ENCODE measurements at regions not wholly inside any gene's neighbourhood (a gene's known extent, or its start where the extent isn't known, plus 50 kb on each side); places are given as distances from the start of the nearest gene placed in this dataset.
A peak's percentile ranks its signal among the peaks of the same experiment; 100 is the strongest.

DNA sequence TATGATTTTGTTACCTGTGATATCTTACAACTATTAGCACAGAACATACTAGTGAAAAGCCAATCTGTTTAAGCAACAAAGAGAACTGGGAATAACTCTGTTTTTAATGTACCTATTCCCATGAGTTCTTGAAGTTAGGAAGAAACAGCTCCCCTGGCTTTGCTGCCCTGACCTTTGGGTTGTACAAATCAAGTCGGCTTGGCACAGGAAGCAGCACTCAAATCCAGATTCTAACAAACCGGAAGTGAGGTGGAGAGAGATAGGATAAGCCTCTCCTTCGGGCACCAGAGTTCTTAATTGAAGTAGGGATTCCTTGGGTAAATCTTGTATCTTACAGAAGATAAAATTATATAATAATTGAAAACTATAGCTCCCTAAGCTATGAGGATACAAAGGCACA is 144.8 kb upstream of the CPEB2 start:
- DNase-seq (ENCODE audit: low read depth) = no peak
- no peak overlapping the region for H3K4me3 ChIP-seq (ENCODE audit: control insufficient read depth, low read depth, low read length)
- TF ChIP-seq, protein P1, sequence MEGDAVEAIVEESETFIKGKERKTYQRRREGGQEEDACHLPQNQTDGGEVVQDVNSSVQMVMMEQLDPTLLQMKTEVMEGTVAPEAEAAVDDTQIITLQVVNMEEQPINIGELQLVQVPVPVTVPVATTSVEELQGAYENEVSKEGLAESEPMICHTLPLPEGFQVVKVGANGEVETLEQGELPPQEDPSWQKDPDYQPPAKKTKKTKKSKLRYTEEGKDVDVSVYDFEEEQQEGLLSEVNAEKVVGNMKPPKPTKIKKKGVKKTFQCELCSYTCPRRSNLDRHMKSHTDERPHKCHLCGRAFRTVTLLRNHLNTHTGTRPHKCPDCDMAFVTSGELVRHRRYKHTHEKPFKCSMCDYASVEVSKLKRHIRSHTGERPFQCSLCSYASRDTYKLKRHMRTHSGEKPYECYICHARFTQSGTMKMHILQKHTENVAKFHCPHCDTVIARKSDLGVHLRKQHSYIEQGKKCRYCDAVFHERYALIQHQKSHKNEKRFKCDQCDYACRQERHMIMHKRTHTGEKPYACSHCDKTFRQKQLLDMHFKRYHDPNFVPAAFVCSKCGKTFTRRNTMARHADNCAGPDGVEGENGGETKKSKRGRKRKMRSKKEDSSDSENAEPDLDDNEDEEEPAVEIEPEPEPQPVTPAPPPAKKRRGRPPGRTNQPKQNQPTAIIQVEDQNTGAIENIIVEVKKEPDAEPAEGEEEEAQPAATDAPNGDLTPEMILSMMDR (conservative IDR thresholded peaks at IDR 0.05; ENCODE audit: control insufficient read depth, insufficient read depth, low read depth, low read length) = no peak

DNA sequence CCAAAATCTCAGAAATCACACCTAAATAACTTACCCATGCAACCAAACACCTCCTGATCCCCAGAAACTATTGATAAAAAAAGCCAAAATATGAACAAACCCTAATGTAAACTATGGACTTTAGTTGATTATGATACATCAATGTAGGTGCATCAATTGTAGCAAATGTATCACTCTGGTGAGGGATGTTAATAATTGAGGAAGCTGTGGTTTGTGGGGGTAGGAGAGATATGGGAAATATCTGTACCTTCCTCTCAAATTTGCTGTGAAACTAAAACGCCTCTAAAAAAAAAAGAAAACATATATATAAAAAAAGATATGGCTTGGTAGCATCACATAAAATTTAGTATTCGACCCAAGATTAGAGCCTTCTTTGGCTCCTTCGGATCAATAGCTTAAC is 144.3 kb upstream of the CPEB2 start:
- DNase-seq (ENCODE audit: low read depth) = no peak
- TF ChIP-seq, protein P1 (conservative IDR thresholded peaks at IDR 0.05; ENCODE audit: control insufficient read depth, insufficient read depth, low read depth, low read length) = no peak
- H3K4me3 ChIP-seq (ENCODE audit: control insufficient read depth, low read depth, low read length) = no peak overlapping the region

DNA sequence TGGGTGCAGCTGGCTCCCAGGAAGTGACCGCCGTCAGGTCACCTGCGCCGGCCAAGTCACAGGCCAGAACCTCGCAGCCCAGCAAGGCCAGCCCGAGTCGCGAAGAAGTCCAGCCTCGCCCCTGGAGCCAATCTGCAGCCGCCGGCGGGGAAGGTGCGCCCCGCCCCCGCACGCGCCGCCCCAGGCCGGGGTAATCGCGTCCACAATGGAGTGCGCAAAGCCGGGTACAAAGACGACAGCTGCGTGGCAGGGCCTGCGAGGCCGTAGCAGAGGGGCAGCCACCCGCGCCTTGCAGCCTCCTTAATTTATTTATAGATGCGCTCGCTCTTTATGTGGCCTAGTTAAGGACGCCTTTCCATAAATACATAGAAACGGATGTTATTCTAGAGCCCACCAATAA is 139.4 kb upstream of the CPEB2 start:
- peak overlapping the region; percentile 3 for H3K4me3 ChIP-seq (ENCODE audit: control insufficient read depth, low read depth, low read length)
- TF ChIP-seq, protein P1 (conservative IDR thresholded peaks at IDR 0.05; ENCODE audit: control insufficient read depth, insufficient read depth, low read depth, low read length) = no peak
- no peak for DNase-seq (ENCODE audit: low read depth)

DNA sequence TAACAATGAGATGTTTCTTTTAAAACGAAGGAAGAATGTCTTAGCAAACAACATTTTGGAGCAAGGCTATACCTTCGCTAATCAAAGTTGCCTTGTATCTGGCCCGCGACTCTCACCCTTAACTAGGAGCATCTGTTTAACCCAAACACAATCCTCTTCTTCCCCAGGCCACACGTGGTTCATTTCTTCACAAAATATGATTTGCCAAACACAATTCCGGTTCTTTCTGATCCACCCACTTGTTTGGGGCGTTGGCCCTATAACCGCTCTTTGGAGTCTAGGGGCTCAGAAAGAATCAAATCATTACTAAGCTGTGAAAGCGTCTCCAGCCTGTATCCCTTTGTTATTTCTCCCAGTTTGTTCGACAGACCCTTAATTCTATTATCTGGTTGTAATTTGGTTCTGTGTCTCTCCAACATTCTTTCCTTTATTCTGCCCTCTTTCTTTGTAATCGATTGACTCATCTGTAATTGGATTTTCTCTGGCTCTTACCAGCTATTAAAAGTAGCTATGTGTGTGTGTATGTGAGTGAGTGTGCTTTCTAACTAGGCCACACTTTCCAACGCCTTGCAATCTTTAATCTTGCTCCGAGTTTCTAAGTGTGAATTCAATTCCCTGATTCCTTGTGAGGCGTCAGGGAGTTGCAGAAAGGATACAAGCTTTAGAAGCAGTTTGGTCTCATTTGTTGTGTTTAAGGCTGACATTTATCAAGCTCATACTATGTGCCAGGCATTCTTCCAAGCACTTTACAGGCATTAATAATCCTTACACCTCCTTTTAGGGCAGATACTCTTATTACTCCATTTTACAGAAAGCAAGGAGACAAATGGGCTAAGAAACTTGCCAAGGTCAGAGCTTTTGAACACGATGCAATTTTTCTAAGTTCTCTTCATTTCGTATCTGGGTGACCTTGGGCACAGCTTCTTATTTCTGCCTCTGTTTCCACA is 138.6 kb upstream of the CPEB2 start:
- no peak overlapping the region for H3K4me3 ChIP-seq (ENCODE audit: control insufficient read depth, low read depth, low read length)
- TF ChIP-seq, protein P1 (conservative IDR thresholded peaks at IDR 0.05; ENCODE audit: control insufficient read depth, insufficient read depth, low read depth, low read length) = no peak
- peak; percentile 25 for DNase-seq (ENCODE audit: low read depth)

DNA sequence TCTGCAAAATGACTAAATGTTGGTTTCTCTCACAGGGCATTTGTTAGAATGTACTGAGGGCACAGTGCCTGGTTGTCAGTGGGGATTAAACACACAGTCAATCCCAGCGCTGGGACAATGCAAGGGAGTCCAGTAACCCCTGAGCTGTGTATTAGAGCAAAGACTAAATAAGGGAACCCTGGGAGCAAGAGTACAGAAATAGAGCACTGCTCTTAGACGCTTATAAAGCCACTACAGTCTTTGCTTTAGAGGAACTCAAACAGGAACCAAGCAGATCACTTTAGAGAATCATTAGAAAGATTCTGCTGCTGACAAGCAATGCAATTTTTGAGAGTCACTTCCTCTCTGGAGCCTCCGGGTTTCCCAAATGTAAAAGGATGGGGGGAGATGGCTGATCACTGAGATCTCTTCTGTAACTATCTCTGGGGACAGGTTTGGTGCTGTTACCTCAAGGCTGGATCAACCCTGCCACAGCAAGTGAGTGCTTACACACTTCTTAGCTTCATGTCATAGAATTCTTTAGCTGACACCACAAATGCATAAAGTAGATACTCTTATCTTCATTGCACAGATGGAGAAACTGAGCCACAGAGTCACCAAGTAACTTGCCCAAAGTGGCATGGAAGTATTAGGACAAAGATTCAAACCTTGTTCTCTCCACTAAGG is 137.8 kb upstream of the CPEB2 start:
- TF ChIP-seq, protein P1 (conservative IDR thresholded peaks at IDR 0.05; ENCODE audit: control insufficient read depth, insufficient read depth, low read depth, low read length) = no peak
- H3K4me3 ChIP-seq (ENCODE audit: control insufficient read depth, low read depth, low read length) = no peak overlapping the region

DNA sequence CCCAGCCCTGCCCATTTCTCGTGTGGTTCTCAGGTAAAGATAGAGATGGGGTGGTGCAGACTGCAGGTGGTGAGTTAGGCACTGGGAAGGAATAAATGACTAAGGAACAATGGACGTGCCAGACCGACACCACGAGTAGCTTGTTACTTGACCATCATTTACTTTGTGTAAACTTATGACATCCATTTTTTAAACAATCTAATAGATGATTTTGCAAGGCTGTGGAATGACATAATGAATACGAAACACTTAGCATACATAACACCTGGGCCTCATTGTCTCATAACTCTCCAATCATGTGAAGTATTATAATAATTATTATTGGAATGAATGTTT is 137.3 kb upstream of the CPEB2 start:
- no peak for DNase-seq (ENCODE audit: low read depth)
- TF ChIP-seq, protein P1 (conservative IDR thresholded peaks at IDR 0.05; ENCODE audit: control insufficient read depth, insufficient read depth, low read depth, low read length) = no peak
- no peak overlapping the region for H3K4me3 ChIP-seq (ENCODE audit: control insufficient read depth, low read depth, low read length)

More for the DNA sequence above, 137.8 kb upstream of the CPEB2 start:
- DNase-seq (ENCODE audit: low read depth) = no peak

Measured in fibroblast of mammary gland (primary cell).